SK-N-SH (cell line): ENCODE measurements at regions not wholly inside any gene's neighbourhood (a gene's known extent, or its start where the extent isn't known, plus 50 kb on each side); places are given as distances from the start of the nearest gene placed in this dataset.

Experiments
- CTCF ChIA-PET: fragments of 300-600, 350-600 bp; formaldehyde crosslinking; extraction: SDS; loops from one replicate; lab custom pipeline; 2021; lab: Yijun Ruan, JAX
- POLR2A ChIA-PET: fragments of 350-600 bp; sonication (Branson Sonifier 250); formaldehyde crosslinking; extraction: SDS; loops from one replicate; lab custom pipeline; 2020; ENCODE audit warnings: antibody characterized with exemption, inconsistent platforms; lab: Yijun Ruan, JAX
- DNase-seq: peaks from one replicate; pipeline ENCODE4 v3.0.0; 2012
- H2AFZ ChIP-seq: fragments of 200-600 bp; sonication (generic); 2 replicates; pipeline ENCODE4 v1.8.1; 2016; ENCODE audit warnings: antibody characterized with exemption, mild to moderate bottlenecking, low read depth
- H3F3A ChIP-seq: fragments of 200-600 bp; sonication (generic); replicated peaks from 2 replicates; pipeline ENCODE3; 2016; ENCODE audit warnings: antibody characterized with exemption, mild to moderate bottlenecking; ENCODE audit not compliant: insufficient read depth
- H3K27ac ChIP-seq, 2 experiments: fragments of 200-500 bp in 1 of 2; fragments of 200-600 bp in 1 of 2; sonication (Bioruptor generic) in 1 of 2; sonication (generic), shearing (Covaris generic) in 1 of 2; 2 replicates each; pipeline versions ENCODE4 v1.5.1 to v1.6.1; 2014 to 2016; ENCODE audit warnings: low read depth in 2 of 2, inconsistent platforms in 1 of 2, low read length in 1 of 2, mild to moderate bottlenecking in 1 of 2, mixed read lengths in 1 of 2
- H3K27me3 ChIP-seq: fragments of 200-600 bp; sonication (generic), shearing (Covaris generic); 2 replicates; pipeline ENCODE4 v1.6.1; 2016; ENCODE audit warnings: mixed run types; ENCODE audit not compliant: insufficient read depth
- H3K36me3 ChIP-seq, 2 experiments: fragments of 200-500 bp in 1 of 2; fragments of 200-600 bp in 1 of 2; sonication (Bioruptor generic) in 1 of 2; sonication (generic) in 1 of 2; replicated peaks in 1 of 2; 2 replicates each; pipeline versions ENCODE3 to v1.5.1; 2014 to 2016; ENCODE audit warnings: low read length in 1 of 2, mild to moderate bottlenecking in 1 of 2; ENCODE audit not compliant: insufficient read depth in 2 of 2, control insufficient read depth in 1 of 2
- H3K4me1 ChIP-seq, 2 experiments: fragments of 200-500 bp in 1 of 2; fragments of 200-600 bp in 1 of 2; sonication (Bioruptor generic) in 1 of 2; sonication (generic), shearing (Covaris generic) in 1 of 2; 2 replicates each; pipeline versions ENCODE4 v1.5.1 to v1.6.1; 2014 to 2016; ENCODE audit warnings: low read depth in 1 of 2, low read length in 1 of 2, mixed run types in 1 of 2; ENCODE audit not compliant: insufficient read depth in 2 of 2, control insufficient read depth in 1 of 2
- H3K4me2 ChIP-seq: fragments of 200-600 bp; sonication (generic), shearing (Covaris generic); 2 replicates; pipeline ENCODE4 v1.6.1; 2017; ENCODE audit warnings: mixed run types
- H3K4me3 ChIP-seq, 2 experiments: fragments of 200-500 bp in 1 of 2; fragments of 200-600 bp in 1 of 2; sonication (Bioruptor generic) in 1 of 2; sonication (generic), shearing (Covaris generic) in 1 of 2; 2 replicates each; pipeline versions ENCODE4 v1.5.1 to v1.8.1; 2014 to 2016; ENCODE audit warnings: low read depth in 2 of 2, inconsistent platforms in 1 of 2, low read length in 1 of 2, mild to moderate bottlenecking in 1 of 2, mixed read lengths in 1 of 2, moderate library complexity in 1 of 2
- H3K79me2 ChIP-seq: fragments of 200-600 bp; sonication (generic); 2 replicates; pipeline ENCODE4 v1.8.1; 2017; ENCODE audit warnings: mild to moderate bottlenecking; ENCODE audit not compliant: insufficient read depth
- H3K9ac ChIP-seq: fragments of 200-600 bp; sonication (generic); 2 replicates; pipeline ENCODE4 v1.6.1; 2017; ENCODE audit warnings: mixed run types
- H3K9me2 ChIP-seq: fragments of 200-600 bp; sonication (generic); 2 replicates; pipeline ENCODE4 v1.6.1; 2017; ENCODE audit warnings: mixed run types
- H3K9me3 ChIP-seq: fragments of 200-600 bp; sonication (generic); 2 replicates; pipeline ENCODE4 v1.6.1; 2017; ENCODE audit warnings: mixed run types, mild to moderate bottlenecking, moderate library complexity
- H4K20me1 ChIP-seq: fragments of 200-600 bp; sonication (generic); 2 replicates; pipeline ENCODE4 v1.6.1; 2017; ENCODE audit warnings: mild to moderate bottlenecking, mixed run types; ENCODE audit not compliant: insufficient read depth
- CHD2 ChIP-seq: fragments of 150-350 bp; IDR thresholded peaks from 2 replicates; pipeline ENCODE4 v1.6.1; 2018; ENCODE audit warnings: low read length; ENCODE audit not compliant: partially characterized antibody
- EZH2phosphoT487 ChIP-seq: fragments of 200-600 bp; sonication (generic); IDR thresholded peaks from 2 replicates; pipeline ENCODE4 v1.6.1; 2017; ENCODE audit warnings: low read depth, mixed run types, mild to moderate bottlenecking, antibody characterized with exemption, moderate library complexity, borderline replicate concordance
- JUND ChIP-seq: IDR thresholded peaks from 2 replicates; pipeline ENCODE4 v1.4.0; 2012
- MEF2A ChIP-seq: IDR thresholded peaks from 2 replicates; pipeline ENCODE4 v1.4.0; 2012; ENCODE audit warnings: low read depth, borderline replicate concordance
- MXI1 ChIP-seq: IDR thresholded peaks from 2 replicates; pipeline ENCODE4 v1.6.1; 2012; ENCODE audit warnings: mild to moderate bottlenecking, low read depth, low read length, improper control_type of control experiment
- NFIC ChIP-seq: IDR thresholded peaks from 2 replicates; pipeline ENCODE4 v1.4.0; 2012; ENCODE audit warnings: borderline replicate concordance
- NRF1 ChIP-seq: IDR thresholded peaks from 2 replicates; pipeline ENCODE4 v1.6.1; 2012; ENCODE audit warnings: low read depth, mild to moderate bottlenecking, low read length
- RCOR1 ChIP-seq: fragments of 150-350 bp; IDR thresholded peaks from 2 replicates; pipeline ENCODE4 v1.6.1; 2017; ENCODE audit warnings: antibody characterized with exemption, low read length
- RFX5 ChIP-seq: IDR thresholded peaks from 2 replicates; pipeline ENCODE4 v1.6.1; 2012; ENCODE audit warnings: mild to moderate bottlenecking, improper control_type of control experiment, low read length
- RXRA ChIP-seq: IDR thresholded peaks from 2 replicates; pipeline ENCODE4 v1.4.0; 2012; ENCODE audit warnings: low read depth, mild to moderate bottlenecking, borderline replicate concordance
- SIN3A ChIP-seq: IDR thresholded peaks from 2 replicates; pipeline ENCODE4 v1.6.1; 2012; ENCODE audit warnings: low read depth, mild to moderate bottlenecking, low read length, moderate library complexity, borderline replicate concordance
- TAF1 ChIP-seq: IDR thresholded peaks from 2 replicates; pipeline ENCODE4 v1.6.1; 2012; ENCODE audit warnings: low read depth, mild to moderate bottlenecking, low read length, moderate library complexity, borderline replicate concordance
- TCF12 ChIP-seq: IDR thresholded peaks from 2 replicates; pipeline ENCODE4 v1.4.0; 2012
- TEAD4 ChIP-seq: IDR thresholded peaks from 2 replicates; pipeline ENCODE4 v1.4.0; 2012; ENCODE audit warnings: mild to moderate bottlenecking, borderline replicate concordance; ENCODE audit not compliant: insufficient read depth
- WGBS: methylation state at CpG from one replicate; pipeline ENCODE4 v1.1.6; 2017; ENCODE audit warnings: low lambda C conversion rate; 5-methylcytosine and 5-hydroxymethylcytosine counted together
- TF ChIP-seq, protein P1 (sequence below): IDR thresholded peaks from 2 replicates; pipeline ENCODE4; 2012
- TF ChIP-seq, protein P2 (sequence below): fragments of 150-350 bp; IDR thresholded peaks from 2 replicates; pipeline ENCODE4 v1.6.1; 2016; ENCODE audit warnings: mild to moderate bottlenecking, low read depth, low read length
- TF ChIP-seq, protein P3 (sequence below): IDR thresholded peaks from 2 replicates; pipeline ENCODE4 v1.4.0; 2012; ENCODE audit warnings: low read depth
- TF ChIP-seq, protein P4 (sequence below): IDR thresholded peaks from 2 replicates; pipeline ENCODE4 v1.4.0; 2012; ENCODE audit warnings: low read depth, borderline replicate concordance
- TF ChIP-seq, protein P5 (sequence below): fragments of 150-350 bp; IDR thresholded peaks from 2 replicates; pipeline ENCODE4 v1.6.1; 2017; ENCODE audit warnings: antibody characterized with exemption, low read length, low read depth, borderline replicate concordance

DNA sequence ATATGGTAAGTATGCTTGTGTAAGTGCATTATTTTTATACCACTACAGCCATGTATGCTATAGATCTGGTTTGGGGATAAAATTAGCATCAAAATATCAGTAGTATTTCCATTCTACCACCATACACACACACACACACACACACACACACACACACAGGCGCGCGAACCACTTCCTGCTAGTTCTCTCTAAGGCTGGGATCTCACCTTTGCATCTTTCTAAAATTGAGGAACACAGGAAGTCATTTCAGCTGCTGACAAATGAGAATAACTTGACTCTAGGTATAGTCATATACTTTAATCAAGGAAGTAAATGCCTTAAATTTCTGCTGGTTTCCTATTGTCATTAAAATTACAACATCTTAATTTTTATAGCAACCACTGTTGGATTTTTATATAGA lies 72.5 kb downstream of the RBM43 start (continued):
- TF ChIP-seq MEF2A: no peak
- no peak for TF ChIP-seq EZH2phosphoT487

DNA sequence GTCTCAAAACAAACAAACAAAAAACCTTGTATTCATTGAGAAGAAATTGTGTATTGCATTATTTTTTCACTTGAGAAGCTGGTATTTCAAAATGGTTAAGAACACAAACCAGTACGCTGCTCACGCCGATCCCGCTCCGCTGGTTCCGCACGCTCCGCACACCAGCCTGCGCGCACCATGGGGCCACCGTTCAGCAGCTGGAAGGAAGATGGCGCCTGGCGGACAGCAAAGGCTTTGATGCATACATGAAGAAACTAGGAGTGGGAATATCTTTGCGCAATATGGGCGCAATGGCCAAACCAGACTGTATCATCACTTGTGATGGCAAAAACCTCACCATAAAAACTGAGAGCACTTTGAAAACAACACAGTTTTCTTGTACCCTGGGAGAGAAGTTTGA lies 75.7 kb downstream of the RBM43 start:
- H4K20me1 ChIP-seq: no peaks in the 10 kb centered on the region
- H3K4me2 ChIP-seq: no peak overlapping the region
- peaks cover 0 to 3% of the 10 kb centered on the region in 2 experiments; a peak in 1 of 4 replicates for H3K4me1 ChIP-seq
- DNase-seq: no peak
- H3K79me2 ChIP-seq: no peaks in the 10 kb centered on the region
- no peak overlapping the region for H3K4me3 ChIP-seq
- no peaks in the 10 kb centered on the region for H3F3A ChIP-seq
- no peaks in the 10 kb centered on the region for H3K36me3 ChIP-seq
- no peaks in the 10 kb centered on the region for H3K9me3 ChIP-seq
- 95% methylated on average over 15 of the region's 15 CpGs for WGBS
- POLR2A ChIA-PET: interaction anchor here (1.5 kb wide), 1 partner anchor 75 kb away, joined by 4 read pairs; the partner anchor contains the start of gene RBM43
- no peak overlapping the region for H3K27ac ChIP-seq
- CTCF ChIA-PET: interaction anchor here (1.4 kb wide), 1 partner anchor 11 kb away, joined by 3 read pairs; no protein-coding TSS in a partner anchor
- no peak overlapping the region for H2AFZ ChIP-seq
- no peaks in the 10 kb centered on the region for H3K27me3 ChIP-seq
- H3K9ac ChIP-seq: no peak overlapping the region
- no peaks in the 10 kb centered on the region for H3K9me2 ChIP-seq
- TF ChIP-seq NFIC: no peak

DNA sequence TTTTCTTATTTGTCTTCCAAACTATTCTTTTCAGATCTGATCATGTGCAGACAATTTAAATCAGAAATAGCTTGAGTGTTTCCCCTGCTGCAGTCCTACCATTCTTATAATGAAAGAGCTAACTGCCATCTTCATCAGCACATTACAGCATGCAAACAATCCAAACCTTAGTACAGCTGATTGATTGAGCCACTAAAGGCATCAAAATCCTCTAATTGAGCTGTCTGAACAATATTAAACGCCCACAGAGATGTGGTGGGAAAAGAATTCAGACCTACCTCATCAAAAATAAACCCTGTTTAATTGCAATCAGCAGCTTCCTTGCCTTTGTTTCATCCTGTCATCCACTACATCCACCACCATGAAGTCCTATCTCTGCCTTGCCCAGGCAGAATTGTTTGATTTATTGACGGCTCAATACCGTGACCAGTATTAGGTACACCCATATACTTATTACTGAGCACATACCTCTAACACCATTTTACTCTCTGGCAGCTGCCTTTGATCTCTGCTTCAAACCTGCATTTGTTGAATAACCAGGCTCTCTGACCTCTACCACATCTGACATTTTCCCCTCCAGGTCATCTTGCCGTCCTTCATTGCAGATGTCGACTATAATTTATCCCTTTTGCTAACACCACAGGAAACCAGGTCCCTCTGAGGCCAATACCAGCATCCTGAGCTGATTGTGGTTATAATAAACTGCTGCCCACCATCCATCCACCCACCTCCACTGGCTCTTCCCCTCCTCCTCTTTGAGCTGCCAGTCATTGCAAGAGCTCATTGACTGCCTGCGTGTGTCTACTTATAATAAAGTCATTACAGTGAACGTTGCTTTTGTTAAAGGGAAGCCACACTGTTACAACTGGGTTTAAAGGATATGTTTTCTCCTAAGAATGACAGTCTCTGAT lies 78.5 kb downstream of the RBM43 start:
- no peaks in the 10 kb centered on the region for H4K20me1 ChIP-seq
- no peaks in the 10 kb centered on the region for H3K36me3 ChIP-seq
- H3K4me1 ChIP-seq: peaks cover 0 to 3% of the 10 kb centered on the region in 2 experiments; a peak in 1 of 4 replicates
- WGBS: 64% methylated on average over 7 of the region's 7 CpGs
- no peaks in the 10 kb centered on the region for H3K9me3 ChIP-seq
- POLR2A ChIA-PET: no interaction called here
- no peaks in the 10 kb centered on the region for H3K9me2 ChIP-seq
- no peaks in the 10 kb centered on the region for H3F3A ChIP-seq
- H2AFZ ChIP-seq: no peak overlapping the region
- no peaks in the 10 kb centered on the region for H3K27me3 ChIP-seq
- no peak overlapping the region for H3K4me3 ChIP-seq
- no peak for DNase-seq
- CTCF ChIA-PET: interaction anchor here (0.8 to 1.4 kb wide), 3 partner anchors 8 to 15 kb away, joined by 3 read pairs; no protein-coding TSS in a partner anchor
- no peak overlapping the region for H3K4me2 ChIP-seq
- H3K79me2 ChIP-seq: no peaks in the 10 kb centered on the region
- no peak overlapping the region for H3K27ac ChIP-seq
- H3K9ac ChIP-seq: no peak overlapping the region
- TF ChIP-seq MEF2A: no peak
- no peak for TF ChIP-seq RCOR1
- no peak for TF ChIP-seq RXRA
- TF ChIP-seq, protein P1, sequence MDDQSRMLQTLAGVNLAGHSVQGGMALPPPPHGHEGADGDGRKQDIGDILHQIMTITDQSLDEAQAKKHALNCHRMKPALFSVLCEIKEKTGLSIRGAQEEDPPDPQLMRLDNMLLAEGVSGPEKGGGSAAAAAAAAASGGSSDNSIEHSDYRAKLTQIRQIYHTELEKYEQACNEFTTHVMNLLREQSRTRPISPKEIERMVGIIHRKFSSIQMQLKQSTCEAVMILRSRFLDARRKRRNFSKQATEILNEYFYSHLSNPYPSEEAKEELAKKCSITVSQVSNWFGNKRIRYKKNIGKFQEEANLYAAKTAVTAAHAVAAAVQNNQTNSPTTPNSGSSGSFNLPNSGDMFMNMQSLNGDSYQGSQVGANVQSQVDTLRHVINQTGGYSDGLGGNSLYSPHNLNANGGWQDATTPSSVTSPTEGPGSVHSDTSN: no peak
- TF ChIP-seq TAF1: no peak
- TF ChIP-seq, protein P2, sequence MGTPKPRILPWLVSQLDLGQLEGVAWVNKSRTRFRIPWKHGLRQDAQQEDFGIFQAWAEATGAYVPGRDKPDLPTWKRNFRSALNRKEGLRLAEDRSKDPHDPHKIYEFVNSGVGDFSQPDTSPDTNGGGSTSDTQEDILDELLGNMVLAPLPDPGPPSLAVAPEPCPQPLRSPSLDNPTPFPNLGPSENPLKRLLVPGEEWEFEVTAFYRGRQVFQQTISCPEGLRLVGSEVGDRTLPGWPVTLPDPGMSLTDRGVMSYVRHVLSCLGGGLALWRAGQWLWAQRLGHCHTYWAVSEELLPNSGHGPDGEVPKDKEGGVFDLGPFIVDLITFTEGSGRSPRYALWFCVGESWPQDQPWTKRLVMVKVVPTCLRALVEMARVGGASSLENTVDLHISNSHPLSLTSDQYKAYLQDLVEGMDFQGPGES: no peak
- TF ChIP-seq CHD2: no peak
- no peak for TF ChIP-seq RFX5
- TF ChIP-seq, protein P3, sequence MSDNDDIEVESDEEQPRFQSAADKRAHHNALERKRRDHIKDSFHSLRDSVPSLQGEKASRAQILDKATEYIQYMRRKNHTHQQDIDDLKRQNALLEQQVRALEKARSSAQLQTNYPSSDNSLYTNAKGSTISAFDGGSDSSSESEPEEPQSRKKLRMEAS: no peak
- TF ChIP-seq SIN3A: no peak
- no peak for TF ChIP-seq NRF1
- no peak for TF ChIP-seq TCF12
- no peak for TF ChIP-seq JUND
- TF ChIP-seq, protein P4, sequence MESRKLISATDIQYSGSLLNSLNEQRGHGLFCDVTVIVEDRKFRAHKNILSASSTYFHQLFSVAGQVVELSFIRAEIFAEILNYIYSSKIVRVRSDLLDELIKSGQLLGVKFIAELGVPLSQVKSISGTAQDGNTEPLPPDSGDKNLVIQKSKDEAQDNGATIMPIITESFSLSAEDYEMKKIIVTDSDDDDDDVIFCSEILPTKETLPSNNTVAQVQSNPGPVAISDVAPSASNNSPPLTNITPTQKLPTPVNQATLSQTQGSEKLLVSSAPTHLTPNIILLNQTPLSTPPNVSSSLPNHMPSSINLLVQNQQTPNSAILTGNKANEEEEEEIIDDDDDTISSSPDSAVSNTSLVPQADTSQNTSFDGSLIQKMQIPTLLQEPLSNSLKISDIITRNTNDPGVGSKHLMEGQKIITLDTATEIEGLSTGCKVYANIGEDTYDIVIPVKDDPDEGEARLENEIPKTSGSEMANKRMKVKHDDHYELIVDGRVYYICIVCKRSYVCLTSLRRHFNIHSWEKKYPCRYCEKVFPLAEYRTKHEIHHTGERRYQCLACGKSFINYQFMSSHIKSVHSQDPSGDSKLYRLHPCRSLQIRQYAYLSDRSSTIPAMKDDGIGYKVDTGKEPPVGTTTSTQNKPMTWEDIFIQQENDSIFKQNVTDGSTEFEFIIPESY: no peak
- TF ChIP-seq TEAD4: no peak
- TF ChIP-seq MXI1: no peak
- TF ChIP-seq, protein P5, sequence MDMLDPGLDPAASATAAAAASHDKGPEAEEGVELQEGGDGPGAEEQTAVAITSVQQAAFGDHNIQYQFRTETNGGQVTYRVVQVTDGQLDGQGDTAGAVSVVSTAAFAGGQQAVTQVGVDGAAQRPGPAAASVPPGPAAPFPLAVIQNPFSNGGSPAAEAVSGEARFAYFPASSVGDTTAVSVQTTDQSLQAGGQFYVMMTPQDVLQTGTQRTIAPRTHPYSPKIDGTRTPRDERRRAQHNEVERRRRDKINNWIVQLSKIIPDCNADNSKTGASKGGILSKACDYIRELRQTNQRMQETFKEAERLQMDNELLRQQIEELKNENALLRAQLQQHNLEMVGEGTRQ: no peak
